Mucosa of gallbladder (tissue), 1 donor: ENCODE measurements at regions not wholly inside any gene's neighbourhood (a gene's known extent, or its start where the extent isn't known, plus 50 kb on each side); places are given as distances from the start of the nearest gene placed in this dataset.
A peak's percentile ranks its signal among the peaks of the same experiment; 100 is the strongest.

Experiments
- DNase-seq: peaks from one replicate; pipeline ENCODE4 v3.0.0-alpha.2; 2020; ENCODE audit warnings: low spot score
- donor health status: DM: no; HTN: no; CAD: no.

GRCh38 chr7:25858200-25858524, 293.8 kb upstream of the NFE2L3 start:
- DNase-seq, result no peak

DNA sequence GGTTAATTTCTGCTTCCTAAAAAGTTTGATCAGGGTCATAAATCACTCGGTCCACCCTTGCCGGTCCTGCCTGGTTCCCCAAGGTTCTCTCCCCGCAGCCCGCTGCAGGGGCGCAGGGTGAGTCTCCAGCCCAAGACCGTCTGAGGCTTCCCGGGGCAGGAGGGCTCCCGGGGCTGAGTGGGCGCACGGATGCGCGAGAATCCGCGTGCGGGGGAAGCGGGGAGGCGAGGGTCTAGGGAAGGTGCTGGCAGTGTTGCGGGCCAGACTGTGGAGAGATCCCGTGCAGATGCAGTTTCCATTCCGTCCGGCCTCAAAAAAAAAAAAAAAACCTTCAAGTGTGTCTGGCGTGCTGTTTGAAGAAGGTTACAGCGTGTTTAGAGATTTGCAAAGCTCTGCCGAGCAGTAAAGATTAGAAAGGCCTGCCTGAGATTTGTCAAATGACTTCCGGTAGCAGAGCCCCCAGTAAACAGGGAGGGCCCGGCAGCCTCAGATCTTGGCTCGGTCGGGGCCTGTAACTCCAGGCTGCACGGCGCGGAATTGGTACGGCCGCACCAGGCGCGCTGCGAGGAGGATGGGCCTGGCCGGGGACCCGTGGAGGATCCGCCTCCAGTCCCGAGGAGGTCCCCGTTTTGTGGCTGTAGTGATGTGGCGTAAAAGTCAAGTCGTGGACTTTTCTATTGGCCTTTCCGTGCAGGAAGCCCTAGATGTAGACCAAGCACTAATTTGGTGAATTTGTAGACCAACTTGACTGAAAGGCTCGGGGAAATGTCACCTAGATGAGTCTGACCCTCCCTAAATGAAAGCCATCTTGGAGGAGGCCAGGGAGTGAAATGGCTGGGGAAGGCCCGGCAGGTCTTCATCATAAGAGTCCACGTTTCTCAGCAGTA, 293.2 kb upstream of the NFE2L3 start:
- DNase-seq, result no peak

DNA sequence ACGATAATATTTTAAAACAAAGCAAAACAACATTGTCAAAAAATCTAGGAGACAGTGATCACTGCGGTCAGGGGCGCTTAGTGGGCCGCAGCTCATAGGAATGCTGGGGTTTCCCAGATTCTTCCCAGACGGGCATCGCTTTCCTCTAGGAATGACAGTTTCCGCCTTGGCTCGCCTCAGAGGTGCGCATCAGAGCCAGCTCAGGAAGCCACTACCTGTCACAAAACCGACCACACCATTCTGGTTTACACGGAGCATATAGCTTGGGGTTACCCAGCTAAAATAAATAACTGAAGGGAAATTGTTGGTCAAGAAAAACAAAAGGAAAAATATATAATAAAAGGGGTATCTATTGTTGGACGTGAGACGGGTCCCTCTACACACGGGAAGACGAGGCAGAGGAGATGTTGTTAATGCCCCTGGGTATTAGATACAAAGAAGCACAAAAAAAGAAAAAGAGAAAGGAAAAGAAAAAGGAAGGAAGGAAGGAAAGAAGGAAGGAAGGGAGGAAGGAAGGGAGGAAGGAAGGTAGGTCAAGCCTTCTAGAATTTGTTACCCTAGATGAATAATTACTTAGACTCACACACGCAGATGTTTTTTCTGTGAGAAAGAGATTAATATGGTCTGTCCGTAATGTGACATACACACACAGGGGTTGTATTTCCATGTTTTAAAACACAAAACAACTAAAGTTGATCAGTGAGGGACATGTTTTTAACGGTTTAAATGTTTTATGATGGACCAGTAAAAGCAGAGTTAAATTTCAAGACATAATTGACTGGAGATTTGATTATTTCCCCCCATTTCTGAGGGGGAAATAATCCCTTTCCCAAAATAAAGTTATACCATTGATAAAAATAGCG, 292.4 kb upstream of the NFE2L3 start:
- no peak for DNase-seq

DNA sequence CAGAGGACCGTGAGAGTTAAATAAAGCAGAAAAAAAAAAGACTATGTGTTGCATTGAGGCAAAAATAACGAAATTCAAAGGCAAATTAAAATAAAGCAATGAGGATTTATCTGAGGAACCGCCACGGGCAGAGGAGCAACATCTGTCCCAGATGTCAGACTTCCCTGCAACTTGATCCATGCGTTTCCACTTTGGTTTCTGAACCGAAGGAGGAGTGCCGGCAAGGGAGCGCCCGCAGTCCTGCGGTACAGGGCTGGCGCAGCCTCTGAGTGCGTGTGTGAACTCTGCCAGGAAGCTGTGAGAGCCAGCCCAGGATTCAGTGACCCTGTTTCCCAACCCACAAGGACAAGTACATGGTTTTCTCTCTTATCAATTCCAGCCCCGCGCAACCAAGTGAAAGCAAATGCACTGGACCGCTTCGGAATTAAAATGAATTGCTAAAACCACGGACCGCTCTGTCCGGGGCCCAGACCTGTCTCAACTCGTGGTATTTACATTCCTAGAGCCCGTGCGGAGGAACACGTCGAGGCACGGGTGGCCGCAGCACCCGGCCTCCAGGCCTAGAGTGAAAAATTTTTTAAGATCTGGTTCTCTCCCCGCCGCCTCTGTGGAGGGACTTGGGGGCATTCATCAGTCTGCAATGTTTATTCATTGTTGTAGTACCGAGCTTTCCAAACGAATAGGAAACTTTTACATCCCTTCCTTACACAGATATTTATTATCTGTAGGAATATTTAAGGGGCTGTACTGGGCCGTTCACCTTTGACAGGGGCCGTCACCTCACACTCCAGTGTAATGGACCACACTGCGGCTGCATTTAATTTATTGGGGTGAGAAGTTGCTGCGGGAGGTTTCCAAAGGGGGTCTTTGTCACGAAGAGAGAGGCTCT, 291.5 kb upstream of the NFE2L3 start:
- DNase-seq, result no peak

- no peak for DNase-seq
Measured at GRCh38 chr7:25861164-25861496, 290.9 kb upstream of the NFE2L3 start.

DNA sequence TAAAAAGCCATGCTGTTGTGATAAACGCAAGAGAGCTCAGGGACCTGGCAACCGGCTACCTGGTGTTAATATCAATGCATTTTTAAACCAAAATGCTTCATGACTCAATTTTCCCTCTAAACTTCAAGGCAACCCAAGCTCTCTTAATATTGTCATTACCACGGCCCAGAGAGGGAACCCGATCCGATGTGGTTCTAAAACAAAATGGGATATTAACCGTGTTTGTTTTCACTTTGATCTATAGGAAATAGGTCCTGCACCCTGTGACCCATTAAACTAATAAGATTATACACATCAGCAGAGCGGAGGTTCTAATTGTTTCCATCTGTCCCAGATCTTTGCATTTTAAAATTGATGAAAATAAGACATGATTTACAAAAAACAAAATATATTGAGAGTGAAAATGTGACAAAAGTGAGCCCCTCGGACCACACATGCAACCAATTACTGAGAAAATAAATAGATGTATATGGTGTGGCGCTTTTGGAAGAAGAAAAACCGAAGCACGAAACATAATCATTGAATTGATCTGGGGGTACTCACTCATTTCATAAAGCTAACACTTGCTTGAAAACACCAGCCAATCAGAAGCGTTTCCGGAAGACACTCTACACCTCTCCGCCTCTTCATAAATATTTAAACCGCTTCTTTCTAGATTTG, 290.3 kb upstream of the NFE2L3 start:
- no peak for DNase-seq

DNA sequence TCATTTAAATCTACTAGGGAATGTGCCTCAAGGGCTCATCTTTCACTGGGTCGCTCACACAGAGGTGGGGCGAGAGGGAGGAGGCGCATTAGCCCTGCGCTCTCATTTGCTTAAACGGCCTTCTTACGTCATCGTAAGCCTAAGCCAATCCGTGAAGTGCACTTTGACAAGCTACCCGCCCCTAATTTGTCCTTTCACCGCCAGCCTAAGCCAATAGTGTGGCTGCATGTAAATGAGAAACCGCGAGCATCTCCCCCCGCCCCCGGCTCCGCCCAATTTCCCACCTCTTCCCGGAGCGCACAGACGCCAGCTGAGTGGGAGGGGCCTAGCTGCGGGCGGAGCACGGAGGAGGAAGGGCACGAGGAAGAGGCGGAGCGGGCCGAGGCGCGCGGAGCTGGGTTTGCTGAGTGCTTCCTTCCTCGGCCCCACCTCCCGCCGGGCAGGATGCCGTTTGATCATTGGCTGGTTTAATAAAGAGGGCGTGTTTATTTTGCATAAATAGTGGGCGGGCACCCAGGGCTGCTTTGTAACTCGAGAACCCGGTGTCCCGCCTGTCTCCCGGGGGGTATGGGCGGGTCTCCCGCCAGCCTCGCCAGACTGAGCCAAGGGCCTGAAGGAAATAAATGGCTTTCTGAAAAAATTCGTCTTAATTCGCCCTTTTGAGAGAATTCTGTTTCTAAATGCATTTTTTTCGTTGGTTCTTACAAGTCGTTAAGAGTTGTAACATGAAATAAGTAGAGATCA, 289.6 kb upstream of the NFE2L3 start:
- peak; percentile 87 for DNase-seq

GRCh38 chr7:25863005-25863728, 288.8 kb upstream of the NFE2L3 start:
- DNase-seq, result no peak

DNA sequence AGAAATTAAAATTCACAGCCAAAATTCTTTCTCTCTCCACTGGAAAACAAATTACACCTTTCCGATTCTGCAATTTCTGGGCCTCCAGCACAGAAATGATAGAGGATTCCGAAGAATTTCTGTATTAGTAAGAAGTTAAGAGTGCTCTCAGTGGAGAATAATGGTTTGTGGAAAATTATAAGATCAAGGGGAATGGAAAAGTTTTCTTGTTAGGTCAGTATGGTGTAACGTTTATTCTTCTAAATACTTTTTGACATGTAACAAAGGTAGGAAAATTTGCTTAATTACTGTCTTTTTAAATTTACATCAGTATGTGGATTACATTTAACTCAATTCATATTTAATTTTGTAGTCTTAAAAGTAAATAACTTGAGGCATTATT, 288.3 kb upstream of the NFE2L3 start:
- no peak for DNase-seq

DNA sequence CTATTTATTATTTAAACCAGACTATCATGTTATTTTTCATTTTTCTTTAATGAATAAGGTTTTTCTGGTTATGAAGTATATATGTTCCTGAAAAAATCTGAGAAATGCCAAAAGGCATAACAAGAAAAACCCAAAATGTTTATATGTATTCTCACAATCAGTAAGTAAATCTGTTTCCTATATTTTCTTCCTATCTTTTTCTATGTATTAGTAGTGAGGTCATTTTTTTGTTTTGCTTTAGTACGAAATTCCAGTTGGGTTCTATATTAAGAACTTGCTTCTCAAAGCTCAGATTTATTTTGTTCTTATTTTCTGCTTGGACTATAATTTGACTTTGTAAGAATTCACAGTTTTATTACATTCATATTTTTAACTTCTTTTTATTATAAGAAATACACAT, 287.5 kb upstream of the NFE2L3 start:
- DNase-seq, result no peak

- DNase-seq, result no peak
Measured at GRCh38 chr7:25864943-25865751, 286.9 kb upstream of the NFE2L3 start.

- DNase-seq, result no peak
Measured at GRCh38 chr7:25868509-25868908, 283.5 kb upstream of the NFE2L3 start.

DNA sequence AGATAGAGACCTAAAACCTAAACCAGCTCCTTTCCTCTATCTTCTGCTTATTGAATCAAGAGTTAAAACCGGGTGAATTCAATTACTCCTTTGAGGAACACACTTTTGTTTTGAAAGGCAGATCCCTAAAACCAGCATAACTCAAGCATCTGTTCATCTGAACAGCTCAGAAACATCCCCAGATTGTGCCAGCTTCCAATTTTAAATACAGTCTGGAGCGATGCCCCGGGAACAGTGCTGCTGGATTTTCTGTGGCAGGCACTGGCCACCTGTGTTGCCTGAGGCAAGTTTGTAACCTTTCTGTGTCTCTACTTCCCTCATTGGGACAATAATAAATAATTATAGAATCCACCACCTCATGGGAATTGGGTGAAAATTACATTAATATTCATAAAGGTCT, 281.4 kb upstream of the NFE2L3 start:
- no peak for DNase-seq

GRCh38 chr7:25876092-25876491, 275.9 kb upstream of the NFE2L3 start:
- DNase-seq, result no peak

DNA sequence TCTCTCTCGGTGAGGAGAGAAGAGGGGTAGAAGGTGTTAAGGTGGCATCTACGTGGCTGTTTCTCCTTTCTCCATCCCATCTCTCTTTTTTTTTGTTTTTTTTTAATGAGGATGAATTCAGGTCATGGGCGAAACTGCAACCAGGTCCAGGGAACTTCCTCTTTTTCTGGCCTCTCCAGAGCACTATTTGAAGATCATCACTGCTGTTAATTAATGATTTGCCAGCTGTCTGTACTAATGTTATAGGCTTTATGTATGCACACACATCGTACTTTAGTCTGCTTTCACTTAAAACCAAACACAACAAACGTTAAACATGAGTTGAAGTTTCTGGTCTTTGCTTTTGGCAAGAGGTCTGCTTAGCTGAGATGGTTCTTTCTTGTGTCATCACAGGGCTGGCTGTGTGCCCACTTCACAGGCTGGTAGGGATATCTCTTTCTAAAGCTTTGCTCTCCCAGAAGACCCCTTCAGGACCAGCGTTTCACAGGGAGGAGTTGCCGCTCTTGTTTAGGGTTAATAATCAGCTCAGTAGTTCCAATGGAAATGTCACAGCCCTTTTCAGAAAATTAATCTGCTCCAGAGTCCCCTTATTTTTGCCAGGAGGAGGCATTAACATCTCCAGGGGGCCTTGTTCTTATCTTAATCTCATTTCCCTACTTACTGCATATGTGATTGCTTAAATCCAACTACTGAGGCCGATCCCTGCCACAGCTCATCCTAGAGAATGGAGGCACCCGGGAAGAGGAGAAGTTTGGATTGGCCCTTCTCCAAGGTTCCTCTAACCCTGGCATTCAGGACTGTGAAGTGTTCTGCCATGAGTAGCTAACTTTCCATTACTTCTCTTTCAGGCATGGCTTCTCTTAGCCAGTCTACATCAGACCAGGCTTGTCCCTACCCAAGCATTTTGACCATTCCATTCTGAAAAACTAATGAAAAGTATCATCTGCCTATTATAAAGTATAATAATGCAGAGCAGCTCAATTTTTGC, 273.9 kb upstream of the NFE2L3 start:
- no peak for DNase-seq

DNA sequence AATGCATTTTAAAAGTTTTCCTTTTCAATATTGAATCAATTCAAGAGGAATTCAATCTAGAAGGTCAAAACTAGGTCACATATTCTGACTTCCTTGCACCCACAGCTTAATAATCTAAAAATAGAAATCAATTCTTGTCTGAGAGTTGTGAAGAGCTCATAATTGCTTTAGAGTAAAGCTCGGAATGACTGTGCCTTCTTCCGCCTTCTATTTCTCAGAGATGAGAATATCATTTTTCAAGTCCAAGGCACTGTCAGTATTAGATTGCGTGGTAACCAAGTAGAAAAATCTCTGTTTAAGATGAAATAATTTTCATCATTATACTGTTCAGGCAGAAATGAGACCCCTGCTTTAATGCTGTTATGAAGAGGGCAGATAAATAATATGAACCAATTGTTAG, 272.2 kb upstream of the NFE2L3 start:
- no peak for DNase-seq

- DNase-seq, result no peak
Measured at GRCh38 chr7:25881317-25882037, 270.5 kb upstream of the NFE2L3 start.
